ENCODE measurements at regions not wholly inside any gene's neighbourhood (a gene's known extent, or its start where the extent isn't known, plus 50 kb on each side); places are given as distances from the start of the nearest gene placed in this dataset.

- TF ChIP-seq POLR2A (IDR thresholded peaks at IDR 0.05; ENCODE audit: borderline replicate concordance, extremely low read depth, insufficient read depth, insufficient read length) (no peak), EZH2 (IDR thresholded peaks at IDR 0.05) (no peak), CTCF (IDR thresholded peaks at IDR 0.05 in 2 of 3, conservative IDR thresholded peaks at IDR 0.05 in 1 of 3; ENCODE audit: borderline replicate concordance in 1 of 3, insufficient read depth in 1 of 3, low read depth in 2 of 3, low read length in 2 of 3) (no peak), ATF3 (IDR thresholded peaks at IDR 0.05) (no peak)
Observed at GRCh38 chr9:82129708-82130107, 141.1 kb downstream of the SPATA31D1 start.
